HuH-7.5 (cell line): ENCODE measurements at regions not wholly inside any gene's neighbourhood (a gene's known extent, or its start where the extent isn't known, plus 50 kb on each side); places are given as distances from the start of the nearest gene placed in this dataset.
"Not testable (repeated sequence)": the region's sequence is repeated elsewhere in the genome, so short reads cannot be mapped to it uniquely, and the experiment has no call there.

Experiments used
- DNase-seq: peaks from one replicate; pipeline ENCODE4 v3.0.0; 2011; ENCODE audit warnings: low spot score

GRCh38 chr4:179278647-179279046, 1836.4 kb upstream of the AGA start:
- DNase-seq = no peak

GRCh38 chr4:179285696-179286095, 1843.5 kb upstream of the AGA start:
- DNase-seq = no peak

- no peak for DNase-seq
Observed at GRCh38 chr4:179291657-179292056, 1849.4 kb upstream of the AGA start.

GRCh38 chr4:179292468-179292867, 1850.2 kb upstream of the AGA start:
- no peak for DNase-seq

- DNase-seq = no peak
Observed at GRCh38 chr4:179307297-179308136, 1865.3 kb upstream of the AGA start.

- DNase-seq = no peak
Observed at GRCh38 chr4:179313823-179314222, 1871.6 kb upstream of the AGA start.

- DNase-seq = no peak
Observed at GRCh38 chr4:179325181-179325580, 1882.9 kb upstream of the AGA start.

- no peak for DNase-seq
Observed at GRCh38 chr4:179328627-179329026, 1886.4 kb upstream of the AGA start.

GRCh38 chr4:179331362-179331761, 1889.1 kb upstream of the AGA start:
- DNase-seq = no peak

- DNase-seq = no peak
Observed at GRCh38 chr4:179344861-179345260, 1902.6 kb upstream of the AGA start.

GRCh38 chr4:179352221-179352620, 1910.0 kb upstream of the AGA start:
- DNase-seq = no peak

- no peak for DNase-seq
Observed at GRCh38 chr4:179353786-179354185, 1911.5 kb upstream of the AGA start.

GRCh38 chr4:179361978-179362486, 1919.8 kb upstream of the AGA start:
- no peak for DNase-seq

GRCh38 chr4:179365932-179366331, 1923.7 kb upstream of the AGA start:
- not testable (repeated sequence) for DNase-seq

- DNase-seq = no peak
Observed at GRCh38 chr4:179372242-179372641, 1930.0 kb upstream of the AGA start.

- no peak for DNase-seq
Observed at GRCh38 chr4:179372746-179373145, 1930.5 kb upstream of the AGA start.

GRCh38 chr4:179378847-179379246, 1936.6 kb upstream of the AGA start:
- not testable (repeated sequence) for DNase-seq

- DNase-seq = no peak
Observed at GRCh38 chr4:179392787-179393186, 1950.5 kb upstream of the AGA start.

GRCh38 chr4:179398414-179398813, 1956.2 kb upstream of the AGA start:
- no peak for DNase-seq

- no peak for DNase-seq
Observed at GRCh38 chr4:179399054-179399782, 1957.0 kb upstream of the AGA start.

GRCh38 chr4:179415037-179415846, 1973.0 kb upstream of the AGA start:
- no peak for DNase-seq

GRCh38 chr4:179415847-179416223, 1973.6 kb upstream of the AGA start:
- DNase-seq = no peak
